T-cell (primary cell): ENCODE measurements at regions not wholly inside any gene's neighbourhood (a gene's known extent, or its start where the extent isn't known, plus 50 kb on each side); places are given as distances from the start of the nearest gene placed in this dataset.

Experiments used
- ATAC-seq, 4 experiments: fragments of 200-7000 bp in 3 of 4; fragments of 150-1000 bp in 1 of 4; cut with Tn5 transposase; replicated peaks in 1 of 4; 1 replicate in 3 of 4; 2 replicates in 1 of 4; pipeline ENCODE4 v1.10.0; 2021; ENCODE audit warnings: moderate library complexity in 3 of 4, mild to moderate bottlenecking in 2 of 4, moderate number of reproducible peaks in 1 of 4
- CTCF ChIA-PET, 2 donors: fragments of 300-600 bp; sonication (Branson Sonifier 250); formaldehyde crosslinking; loops; one replicate each; lab custom pipeline; 2022; ENCODE audit warnings: antibody characterized with exemption in 2 of 2; lab: Charles Lee
- POLR2A ChIA-PET, 2 donors: fragments of 300-600 bp; sonication (Branson Sonifier 250); formaldehyde crosslinking; loops; one replicate each; lab custom pipeline; 2022; ENCODE audit warnings: antibody characterized with exemption in 2 of 2; lab: Charles Lee
- DNase-seq, 35 experiments: peaks; one replicate each; pipeline versions ENCODE4 v3.0.0 to v3.0.0-alpha.2; 2013 to 2023
- H3K27ac ChIP-seq: one replicate; pipeline ENCODE4 v1.5.1; 2013; ENCODE audit warnings: low read length
- H3K27me3 ChIP-seq, 2 experiments: replicated peaks in 1 of 2; 1 replicate in 1 of 2; 2 replicates in 1 of 2; pipeline versions ENCODE4 v1.6.1 to v1.7.0; 2013; ENCODE audit warnings: low read length in 1 of 2, mixed read lengths in 1 of 2; ENCODE audit not compliant: control insufficient read depth in 2 of 2, insufficient read depth in 2 of 2; ENCODE audit errors: extremely low read depth in 1 of 2
- H3K36me3 ChIP-seq, 2 donors: 1 replicate in 1 of 2; 2 replicates in 1 of 2; pipeline versions ENCODE4 v1.6.1 to v1.7.0; 2013; ENCODE audit warnings: low read length in 1 of 2; ENCODE audit not compliant: control insufficient read depth in 2 of 2, insufficient read depth in 1 of 2; ENCODE audit errors: extremely low read depth in 1 of 2
- H3K4me1 ChIP-seq, 2 experiments: 1 replicate in 1 of 2; 2 replicates in 1 of 2; pipeline versions ENCODE4 v1.6.1 to v1.7.0; 2013; ENCODE audit warnings: low read length in 2 of 2, mixed read lengths in 1 of 2; ENCODE audit not compliant: insufficient read depth in 2 of 2, control insufficient read depth in 1 of 2; ENCODE audit errors: extremely low read depth in 1 of 2
- H3K4me3 ChIP-seq, 2 donors: 1 replicate in 1 of 2; 2 replicates in 1 of 2; pipeline versions ENCODE4 v1.5.1 to v1.7.0; 2013; ENCODE audit warnings: mild to moderate bottlenecking in 2 of 2, low read length in 1 of 2, moderate library complexity in 1 of 2; ENCODE audit not compliant: control insufficient read depth in 1 of 2; ENCODE audit errors: extremely low read depth in 1 of 2
- H3K9me3 ChIP-seq: 2 replicates; pipeline ENCODE4 v1.7.0; 2013
- H3K27ac Mint-ChIP-seq, 2 donors: one replicate each; pipeline ENCODE4 v1.8.0; 2020 to 2021; ENCODE audit warnings: mild to moderate bottlenecking in 2 of 2, mixed read lengths in 2 of 2
- H3K27me3 Mint-ChIP-seq, 2 donors: one replicate each; pipeline ENCODE4 v1.8.0; 2021 to 2022; ENCODE audit warnings: mixed read lengths in 2 of 2
- H3K36me3 Mint-ChIP-seq: one replicate; pipeline ENCODE4 v1.8.0; 2021; ENCODE audit warnings: mixed read lengths
- H3K4me1 Mint-ChIP-seq, 3 donors: one replicate each; pipeline ENCODE4 v1.8.0; 2020 to 2022; ENCODE audit warnings: mixed read lengths in 3 of 3, mild to moderate bottlenecking in 1 of 3
- H3K4me3 Mint-ChIP-seq, 3 donors: one replicate each; pipeline ENCODE4 v1.8.0; 2020 to 2022; ENCODE audit warnings: mild to moderate bottlenecking in 3 of 3, mixed read lengths in 3 of 3, moderate library complexity in 3 of 3
- H3K9me3 Mint-ChIP-seq, 3 donors: one replicate each; pipeline ENCODE4 v1.8.0; 2020 to 2022; ENCODE audit warnings: mixed read lengths in 3 of 3
- WGBS: methylation state at CpG from one replicate; pipeline ENCODE4 v1.1.5; 2013; ENCODE audit warnings: missing lambda C conversion rate; ENCODE audit not compliant: insufficient coverage; 5-methylcytosine and 5-hydroxymethylcytosine counted together

GRCh38 chr1:175839779-175840669 lies 96.6 kb upstream of the TNR start:
- Histone ChIP-seq H3K4me3 (no peak overlapping the region), H3K27ac (no peak overlapping the region), H3K9me3 (no peaks in the 10 kb centered on the region), H3K36me3 (no peaks in the 10 kb centered on the region), H3K4me1 (no peaks in the 10 kb centered on the region), H3K27me3 (peaks cover 0 to 3% of the 10 kb centered on the region in 2 experiments)
- WGBS = 58% methylated on average over 6 of the region's 9 CpGs
- Mint-ChIP-seq H3K4me1 (no peaks in the 10 kb centered on the region), H3K27me3 (peaks cover 15 to 18% of the 10 kb centered on the region in 2 donors), H3K4me3 (no peak overlapping the region), H3K36me3 (no peaks in the 10 kb centered on the region), H3K9me3 (peaks cover 0 to 6% (median 0%) of the 10 kb centered on the region in 3 donors), H3K27ac (no peak overlapping the region)
- ATAC-seq (no peak), DNase-seq (no peak)
- CTCF ChIA-PET = no interaction called here
- POLR2A ChIA-PET = no interaction called here

GRCh38 chr1:175834597-175834996 lies 91.2 kb upstream of the TNR start:
- ChIA-PET POLR2A (no interaction called here), CTCF (no interaction called here)
- no peak overlapping the region for H3K4me3 ChIP-seq
- H3K27ac Mint-ChIP-seq = no peak overlapping the region
- H3K4me3 Mint-ChIP-seq = no peak overlapping the region
- no peaks in the 10 kb centered on the region for H3K4me1 ChIP-seq
- no peaks in the 10 kb centered on the region for H3K36me3 ChIP-seq
- no peak overlapping the region for H3K27ac ChIP-seq
- no CpG with 5 or more reads among the region's 1 CpG for WGBS
- peaks cover 2 to 6% (median 3%) of the 10 kb centered on the region in 3 donors for H3K9me3 Mint-ChIP-seq
- DNase-seq (no peak), ATAC-seq (no peak)
- peaks cover 5 to 17% of the 10 kb centered on the region in 2 donors for H3K27me3 Mint-ChIP-seq
- H3K9me3 ChIP-seq = no peaks in the 10 kb centered on the region
- H3K36me3 Mint-ChIP-seq = no peaks in the 10 kb centered on the region
- no peaks in the 10 kb centered on the region for H3K27me3 ChIP-seq
- no peaks in the 10 kb centered on the region for H3K4me1 Mint-ChIP-seq

DNA sequence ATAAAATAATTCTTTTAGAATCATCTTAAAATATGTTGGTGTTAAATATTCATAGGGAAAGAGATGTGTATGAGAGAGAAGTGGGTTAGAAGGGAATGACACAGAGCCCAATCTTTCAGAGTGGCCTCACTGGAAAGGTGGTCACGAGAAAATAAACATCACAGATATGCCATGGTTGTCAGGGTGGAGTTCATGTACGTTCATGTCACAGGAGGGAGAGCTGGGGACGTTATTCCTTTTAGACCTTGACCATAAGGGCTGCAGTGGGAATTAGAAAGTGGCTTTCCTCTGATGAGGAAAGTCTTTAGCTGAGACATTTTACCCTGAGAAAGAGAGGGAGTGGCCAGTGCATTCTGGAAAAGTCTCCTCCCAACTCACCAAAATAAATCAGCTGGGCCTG lies 90.6 kb upstream of the TNR start:
- Histone ChIP-seq H3K27me3 (no peaks in the 10 kb centered on the region), H3K27ac (no peak overlapping the region), H3K4me1 (no peaks in the 10 kb centered on the region), H3K36me3 (no peaks in the 10 kb centered on the region), H3K9me3 (no peaks in the 10 kb centered on the region), H3K4me3 (no peak overlapping the region)
- no peak for DNase-seq
- Mint-ChIP-seq H3K27ac (no peak overlapping the region), H3K4me1 (no peaks in the 10 kb centered on the region), H3K4me3 (no peak overlapping the region), H3K27me3 (peaks cover 4 to 12% of the 10 kb centered on the region in 2 donors), H3K9me3 (peaks cover 2 to 6% (median 3%) of the 10 kb centered on the region in 3 donors), H3K36me3 (no peaks in the 10 kb centered on the region)
- ChIA-PET POLR2A (no interaction called here), CTCF (interaction anchor here in 1 of 2 donors (0.6 kb wide), 1 partner anchor 317 kb away, joined by 3 read pairs; no protein-coding TSS in a partner anchor)
- ATAC-seq = no peak
- WGBS = 40% methylated on average over 1 of the region's 3 CpGs

GRCh38 chr1:175833502-175833901 lies 90.1 kb upstream of the TNR start:
- WGBS = no CpG with 5 or more reads among the region's 2 CpGs

DNA sequence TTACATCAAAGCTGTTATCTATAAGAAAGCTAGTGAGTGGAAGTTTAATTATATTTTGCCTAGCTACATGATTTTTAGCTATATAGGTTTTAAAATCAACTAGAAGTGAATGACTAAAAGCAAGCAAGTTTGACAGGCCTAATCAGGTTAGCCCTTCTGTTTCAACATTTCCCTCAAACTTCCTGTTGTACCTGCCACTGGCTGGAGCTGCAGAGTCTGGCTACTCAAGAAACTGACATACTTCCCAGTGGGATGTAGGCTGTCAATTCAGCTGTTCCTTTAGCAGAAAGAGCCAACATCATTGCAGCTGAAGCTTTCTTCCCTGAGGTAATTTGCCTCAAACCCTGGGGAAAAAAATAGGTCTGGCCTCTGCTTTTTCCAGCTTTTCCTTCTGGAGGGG lies 87.1 kb upstream of the TNR start:
- no peak overlapping the region for H3K27ac ChIP-seq
- H3K9me3 ChIP-seq = no peaks in the 10 kb centered on the region
- Mint-ChIP-seq H3K27me3 (peaks cover 4 to 6% of the 10 kb centered on the region in 2 donors), H3K4me1 (no peaks in the 10 kb centered on the region), H3K9me3 (peaks cover 2 to 6% (median 3%) of the 10 kb centered on the region in 3 donors), H3K27ac (no peak overlapping the region), H3K36me3 (no peaks in the 10 kb centered on the region), H3K4me3 (no peak overlapping the region)
- H3K36me3 ChIP-seq = no peaks in the 10 kb centered on the region
- POLR2A ChIA-PET = no interaction called here
- H3K4me1 ChIP-seq = no peaks in the 10 kb centered on the region
- DNase-seq = no peak
- CTCF ChIA-PET = no interaction called here
- no peaks in the 10 kb centered on the region for H3K27me3 ChIP-seq
- no peak for ATAC-seq
- H3K4me3 ChIP-seq = no peak overlapping the region

More at GRCh38 chr1:175833502-175833901, 90.1 kb upstream of the TNR start:
- Mint-ChIP-seq H3K9me3 (peaks cover 2 to 6% (median 3%) of the 10 kb centered on the region in 3 donors), H3K4me3 (no peak overlapping the region), H3K27me3 (peaks cover 4 to 11% of the 10 kb centered on the region in 2 donors), H3K36me3 (no peaks in the 10 kb centered on the region), H3K4me1 (no peaks in the 10 kb centered on the region), H3K27ac (no peak overlapping the region)
- Histone ChIP-seq H3K9me3 (no peaks in the 10 kb centered on the region), H3K27me3 (no peaks in the 10 kb centered on the region), H3K4me1 (no peaks in the 10 kb centered on the region), H3K27ac (no peak overlapping the region), H3K4me3 (no peak overlapping the region), H3K36me3 (no peaks in the 10 kb centered on the region)
- no peak for ATAC-seq
- DNase-seq = no peak
- ChIA-PET POLR2A (no interaction called here), CTCF (interaction anchor here in 1 of 2 donors (0.6 kb wide), 1 partner anchor 317 kb away, joined by 3 read pairs; no protein-coding TSS in a partner anchor)

GRCh38 chr1:175829845-175830244 lies 86.5 kb upstream of the TNR start:
- Mint-ChIP-seq H3K27ac (no peak overlapping the region), H3K36me3 (no peaks in the 10 kb centered on the region), H3K9me3 (peaks cover 2 to 6% (median 3%) of the 10 kb centered on the region in 3 donors), H3K4me3 (no peak overlapping the region), H3K27me3 (peaks cover 3 to 6% of the 10 kb centered on the region in 2 donors), H3K4me1 (no peaks in the 10 kb centered on the region)
- WGBS = no CpG with 5 or more reads among the region's 1 CpG
- no peak overlapping the region for H3K27ac ChIP-seq
- H3K36me3 ChIP-seq = no peaks in the 10 kb centered on the region
- no peak for DNase-seq
- H3K4me3 ChIP-seq = no peak overlapping the region
- H3K27me3 ChIP-seq = no peaks in the 10 kb centered on the region
- no peaks in the 10 kb centered on the region for H3K9me3 ChIP-seq
- H3K4me1 ChIP-seq = no peaks in the 10 kb centered on the region
- CTCF ChIA-PET = no interaction called here
- no peak for ATAC-seq
- POLR2A ChIA-PET = no interaction called here
